AG09309 (cell line): ENCODE measurements at regions not wholly inside any gene's neighbourhood (a gene's known extent, or its start where the extent isn't known, plus 50 kb on each side); places are given as distances from the start of the nearest gene placed in this dataset.

ENCODE experiments used
- DNase-seq: peaks from one replicate; pipeline ENCODE4 v3.0.0-alpha.2; 2010; ENCODE audit warnings: low read depth
- H3K4me3 ChIP-seq: 2 replicates; pipeline ENCODE4 v1.5.1; 2011; ENCODE audit warnings: mild to moderate bottlenecking, low read depth, low read length, moderate library complexity; ENCODE audit not compliant: control insufficient read depth
- CTCF ChIP-seq: IDR thresholded peaks from 2 replicates; pipeline ENCODE4 v1.5.1; 2011; ENCODE audit warnings: mild to moderate bottlenecking, low read depth, low read length, inconsistent platforms; ENCODE audit not compliant: insufficient read depth, control insufficient read depth; ENCODE audit errors: missing control alignments

GRCh38 chr6:109301418-109301817, 80.8 kb downstream of the CD164 start:
- TF ChIP-seq CTCF, result no peak
- no peak overlapping the region for H3K4me3 ChIP-seq
- no peak for DNase-seq

GRCh38 chr6:109300874-109301273, 81.4 kb downstream of the CD164 start:
- DNase-seq, result no peak
- H3K4me3 ChIP-seq, result no peak overlapping the region
- no peak for TF ChIP-seq CTCF

- no peak overlapping the region for H3K4me3 ChIP-seq
- TF ChIP-seq CTCF, result no peak
- DNase-seq, result no peak
Observed at GRCh38 chr6:109299776-109300564, 82.3 kb downstream of the CD164 start.

GRCh38 chr6:109299265-109299607, 83.0 kb downstream of the CD164 start:
- TF ChIP-seq CTCF, result no peak
- no peak for DNase-seq
- no peak overlapping the region for H3K4me3 ChIP-seq

GRCh38 chr6:109298605-109299264, 83.5 kb downstream of the CD164 start:
- no peak overlapping the region for H3K4me3 ChIP-seq
- DNase-seq, result no peak
- TF ChIP-seq CTCF, result no peak

GRCh38 chr6:109297406-109298110, 84.7 kb downstream of the CD164 start:
- no peak overlapping the region for H3K4me3 ChIP-seq
- TF ChIP-seq CTCF, result no peak
- DNase-seq, result no peak
